ENCODE measurements at regions not wholly inside any gene's neighbourhood (a gene's known extent, or its start where the extent isn't known, plus 50 kb on each side); places are given as distances from the start of the nearest gene placed in this dataset.

GRCh38 chr13:112145551-112146360 lies 78.8 kb downstream of the SOX1 start:
- Histone ChIP-seq H4K20me1 (ENCODE audit: insufficient read depth) (no peaks in the 10 kb centered on the region), H3K4me3 (replicated peaks in 1 of 2; ENCODE audit: low read depth in 1 of 2, low read length in 2 of 2) (no peak overlapping the region), H3K9me2 (ENCODE audit: insufficient read depth) (no peaks in the 10 kb centered on the region), H2AFZ (ENCODE audit: low read depth, low read length, poor library complexity, severe bottlenecking) (no peak overlapping the region), H3K4me1 (ENCODE audit: control insufficient read depth in 1 of 2, insufficient read depth in 2 of 2, low read length in 2 of 2) (no peaks in the 10 kb centered on the region), H3K79me2 (ENCODE audit: insufficient read depth, low read length) (no peaks in the 10 kb centered on the region), H3K9ac (ENCODE audit: low read length) (no peak overlapping the region), H3K27ac (ENCODE audit: low read depth, low read length) (no peak overlapping the region), H3K36me3 (ENCODE audit: control insufficient read depth in 1 of 2, insufficient read depth in 2 of 2, low read length in 2 of 2) (no peaks in the 10 kb centered on the region), H3K4me2 (ENCODE audit: low read length) (no peak overlapping the region), H3K27me3 (ENCODE audit: insufficient read depth, low read length) (no peaks in the 10 kb centered on the region), H3K9me3 (ENCODE audit: control insufficient read depth in 1 of 2, insufficient read depth in 1 of 2, low read depth in 1 of 2, low read length in 2 of 2) (no peaks in the 10 kb centered on the region)
- intact Hi-C loops (cut with micrococcal nuclease) = no loop called here
- ChIA-PET POLR2A (no interaction called here), CTCF (no interaction called here), RAD21 (ENCODE audit: low non-redundant PET in 1 of 2, low total read pairs in 2 of 2, uncharacterized antibody in 2 of 2, unreplicated experiment in 2 of 2) (no interaction called here)
- BruUV-seq (replicated peaks) = no TSS peak
- TF ChIP-seq REST (IDR thresholded peaks at IDR 0.05; ENCODE audit: low read depth) (no peak), FOSL1 (IDR thresholded peaks at IDR 0.05; ENCODE audit: low read depth) (no peak), EZH2phosphoT487 (IDR thresholded peaks at IDR 0.05; ENCODE audit: borderline replicate concordance) (no peak), ATF3 (IDR thresholded peaks at IDR 0.05) (no peak), YY1 (IDR thresholded peaks at IDR 0.05; ENCODE audit: extremely low read depth, insufficient replicate concordance, low read depth, low read length) (no peak), CEBPB (IDR thresholded peaks at IDR 0.05; ENCODE audit: low read depth) (no peak), EGR1 (IDR thresholded peaks at IDR 0.05; ENCODE audit: low read depth) (no peak), SP1 (IDR thresholded peaks at IDR 0.05; ENCODE audit: low read depth) (no peak), RAD21 (IDR thresholded peaks at IDR 0.05; ENCODE audit: low read depth) (no peak), MAX (IDR thresholded peaks at IDR 0.05) (no peak), EZH2 (IDR thresholded peaks at IDR 0.05) (no peak), JUND (IDR thresholded peaks at IDR 0.05) (no peak), SRF (IDR thresholded peaks at IDR 0.05; ENCODE audit: low read depth) (no peak), POLR2AphosphoS5 (IDR thresholded peaks at IDR 0.05; ENCODE audit: low read depth, low read length) (no peak)
- ATAC-seq (no peak), DNase-seq (ENCODE audit: low read depth, low spot score) (no peak)
